ENCODE measurements at regions not wholly inside any gene's neighbourhood (a gene's known extent, or its start where the extent isn't known, plus 50 kb on each side); places are given as distances from the start of the nearest gene placed in this dataset.
A peak's percentile ranks its signal among the peaks of the same experiment; 100 is the strongest.

DNA sequence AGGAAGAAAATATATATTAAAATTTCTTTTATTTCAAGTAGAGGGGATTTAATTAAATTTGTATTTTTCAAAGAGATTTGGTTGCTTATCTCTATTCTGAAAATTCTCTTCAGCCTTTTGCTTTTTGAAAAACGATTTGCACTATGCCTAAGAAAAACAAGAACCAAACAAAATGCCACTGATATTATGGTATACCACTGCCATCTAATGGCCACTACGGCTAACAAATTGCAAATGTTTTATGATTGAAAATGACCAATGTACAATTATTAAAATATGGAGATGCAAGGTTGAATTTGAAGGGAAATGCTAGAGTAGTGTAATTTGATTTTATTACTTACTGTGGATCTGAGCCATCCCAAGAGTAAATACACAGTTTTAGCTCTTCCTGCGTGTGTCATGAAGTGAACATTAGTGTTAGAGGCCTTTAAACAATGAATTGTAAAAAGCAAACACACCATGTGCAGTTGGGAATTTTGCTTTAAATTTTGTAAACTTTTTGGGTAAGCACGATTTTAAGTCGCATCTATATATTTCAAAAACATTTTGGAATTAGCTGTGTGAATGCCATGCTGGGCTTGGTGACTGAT is 137.4 kb upstream of the USP25 start:
- intact Hi-C loops (cut with DNase I) = loop anchor here in 8 of 10 donors (5.0 to 10.0 kb wide), 8 partner anchors 728 to 1340 kb away; no protein-coding TSS in a partner anchor
- Histone ChIP-seq H3K36me3 (no peaks in the 10 kb centered on the region), H3K27ac (no peak overlapping the region), H3K9me3 (no peaks in the 10 kb centered on the region), H3K4me3 (no peak overlapping the region), H3K27me3 (peaks cover 0 to 5% (median 0%) of the 10 kb centered on the region in 7 donors), H3K4me1 (no peaks in the 10 kb centered on the region)
- DNase-seq (no peak), ATAC-seq (peak in 1 of 8 donors; percentile 47)
- TF ChIP-seq, protein P1, sequence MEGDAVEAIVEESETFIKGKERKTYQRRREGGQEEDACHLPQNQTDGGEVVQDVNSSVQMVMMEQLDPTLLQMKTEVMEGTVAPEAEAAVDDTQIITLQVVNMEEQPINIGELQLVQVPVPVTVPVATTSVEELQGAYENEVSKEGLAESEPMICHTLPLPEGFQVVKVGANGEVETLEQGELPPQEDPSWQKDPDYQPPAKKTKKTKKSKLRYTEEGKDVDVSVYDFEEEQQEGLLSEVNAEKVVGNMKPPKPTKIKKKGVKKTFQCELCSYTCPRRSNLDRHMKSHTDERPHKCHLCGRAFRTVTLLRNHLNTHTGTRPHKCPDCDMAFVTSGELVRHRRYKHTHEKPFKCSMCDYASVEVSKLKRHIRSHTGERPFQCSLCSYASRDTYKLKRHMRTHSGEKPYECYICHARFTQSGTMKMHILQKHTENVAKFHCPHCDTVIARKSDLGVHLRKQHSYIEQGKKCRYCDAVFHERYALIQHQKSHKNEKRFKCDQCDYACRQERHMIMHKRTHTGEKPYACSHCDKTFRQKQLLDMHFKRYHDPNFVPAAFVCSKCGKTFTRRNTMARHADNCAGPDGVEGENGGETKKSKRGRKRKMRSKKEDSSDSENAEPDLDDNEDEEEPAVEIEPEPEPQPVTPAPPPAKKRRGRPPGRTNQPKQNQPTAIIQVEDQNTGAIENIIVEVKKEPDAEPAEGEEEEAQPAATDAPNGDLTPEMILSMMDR (IDR thresholded peaks at IDR 0.05) = peak; percentile 25 to 72 (median 59)
- 26 to 27% methylated on average over 5 of the region's 5 CpGs for WGBS, 2 donors

DNA sequence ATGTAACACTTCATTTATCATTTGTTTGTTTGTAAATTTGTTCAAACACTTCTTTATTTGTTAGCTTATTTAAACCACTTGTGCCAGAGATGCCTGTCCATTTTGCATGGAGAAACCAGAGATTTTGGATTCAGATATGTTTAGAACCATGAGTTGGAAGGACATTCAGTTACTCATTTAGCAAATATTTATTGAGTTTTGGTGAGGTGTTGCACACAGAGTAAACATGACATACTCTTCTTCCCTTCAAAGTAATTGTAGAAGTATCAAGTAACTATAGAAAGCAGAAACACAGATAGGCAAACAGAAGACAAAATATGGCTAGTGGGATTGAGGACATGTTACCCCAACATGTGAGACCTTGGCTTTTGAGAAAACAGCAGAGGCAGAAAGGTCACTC is 136.8 kb upstream of the USP25 start:
- H3K4me3 ChIP-seq = no peak overlapping the region
- H3K9me3 ChIP-seq = no peaks in the 10 kb centered on the region
- ATAC-seq (no peak), DNase-seq (no peak)
- TF ChIP-seq, protein P1 (IDR thresholded peaks at IDR 0.05) = no peak
- H3K4me1 ChIP-seq = no peaks in the 10 kb centered on the region
- intact Hi-C loops (cut with DNase I) = loop anchor here in 8 of 10 donors (5.0 to 10.0 kb wide), 8 partner anchors 728 to 1341 kb away; no protein-coding TSS in a partner anchor
- H3K27me3 ChIP-seq = peaks cover 0 to 5% (median 0%) of the 10 kb centered on the region in 7 donors
- no peaks in the 10 kb centered on the region for H3K36me3 ChIP-seq
- H3K27ac ChIP-seq = no peak overlapping the region

DNA sequence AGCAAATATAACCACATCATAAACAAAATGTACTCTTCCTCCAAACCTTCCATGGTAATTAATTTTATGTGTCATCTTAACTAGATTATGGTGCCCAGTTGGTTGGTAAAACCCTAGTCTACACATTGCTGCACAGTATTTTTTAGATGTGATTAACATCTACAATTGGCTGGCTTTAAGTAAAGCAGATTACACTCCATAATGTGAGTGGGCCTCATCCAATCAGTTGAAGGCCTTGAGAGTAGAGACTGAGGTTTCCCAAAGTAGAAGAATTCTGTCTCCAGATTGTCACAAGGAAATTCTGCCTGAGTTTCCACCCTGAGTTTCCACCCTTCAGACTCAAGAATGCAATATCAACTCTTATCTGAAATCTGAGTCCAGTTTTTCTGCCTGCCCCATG is 128.4 kb upstream of the USP25 start:
- TF ChIP-seq, protein P1 (IDR thresholded peaks at IDR 0.05) = no peak
- Histone ChIP-seq H3K27me3 (peaks cover 0 to 12% (median 0%) of the 10 kb centered on the region in 7 donors), H3K4me3 (no peak overlapping the region), H3K9me3 (no peaks in the 10 kb centered on the region), H3K4me1 (no peaks in the 10 kb centered on the region), H3K27ac (no peak overlapping the region), H3K36me3 (no peaks in the 10 kb centered on the region)
- ATAC-seq (no peak), DNase-seq (no peak)
- intact Hi-C loops (cut with DNase I) = no loop called here

DNA sequence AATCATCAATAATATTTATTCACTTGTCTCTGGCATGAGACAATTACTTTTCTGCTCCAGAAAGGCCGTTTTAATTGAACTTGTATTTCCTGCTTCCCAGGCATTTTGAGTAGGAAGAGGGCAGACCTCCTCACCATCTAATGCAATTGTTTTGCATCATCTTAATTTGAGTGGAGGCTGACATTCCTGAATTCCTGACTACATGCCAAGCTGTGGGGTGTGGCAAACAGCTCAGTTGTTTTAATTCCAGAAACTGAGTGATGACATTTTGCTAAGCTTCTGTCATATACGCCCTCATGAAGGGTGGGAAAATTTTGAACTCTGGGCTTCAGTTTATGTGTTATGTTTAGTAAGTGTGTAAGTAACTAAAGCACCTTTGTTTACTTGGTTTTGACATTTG is 125.4 kb upstream of the USP25 start:
- whole genome bisulfite sequencing, 2 donors = 12 to 20% methylated on average over 2 of the region's 2 CpGs
- ATAC-seq = no peak
- intact Hi-C loops (cut with DNase I) = no loop called here

More for the DNA sequence above, 125.4 kb upstream of the USP25 start:
- Histone ChIP-seq H3K9me3 (no peaks in the 10 kb centered on the region), H3K27me3 (peaks cover 0 to 18% (median 0%) of the 10 kb centered on the region in 7 donors), H3K4me1 (no peaks in the 10 kb centered on the region), H3K36me3 (no peaks in the 10 kb centered on the region), H3K4me3 (no peak overlapping the region), H3K27ac (no peak overlapping the region)
- TF ChIP-seq, protein P1 (IDR thresholded peaks at IDR 0.05) = no peak
- DNase-seq = no peak
